ENCODE measurements at regions not wholly inside any gene's neighbourhood (a gene's known extent, or its start where the extent isn't known, plus 50 kb on each side); places are given as distances from the start of the nearest gene placed in this dataset.

GRCh38 chr16:61371881-61372280 lies 664.4 kb downstream of the CDH8 start:
- Histone ChIP-seq H3K4me1 (ENCODE audit: control insufficient read depth, insufficient read depth, low read length) (no peaks in the 10 kb centered on the region), H3K36me3 (ENCODE audit: control insufficient read depth, insufficient read depth, low read length) (no peaks in the 10 kb centered on the region), H3K9me3 (ENCODE audit: control insufficient read depth, insufficient read depth, low read depth, low read length) (no peaks in the 10 kb centered on the region), H3K27me3 (ENCODE audit: control insufficient read depth, insufficient read depth, low read length) (no peaks in the 10 kb centered on the region), H3K27ac (ENCODE audit: low read length) (no peak overlapping the region), H3K4me3 (ENCODE audit: low read depth in 2 of 2, low read length in 2 of 2) (no peak overlapping the region)
- in situ Hi-C loops (cut with HindIII; ENCODE audit: low pct_unique_long_range_greater_than_20kb, low sequenced_read_pairs) (no loop called here), intact Hi-C loops (cut with micrococcal nuclease; ENCODE audit: unreplicated experiment) (no loop called here)
- ChIA-PET POLR2A (no interaction called here), CTCF (no interaction called here)
- ATAC-seq (no peak), DNase-seq (ENCODE audit: low read depth, low spot score) (no peak)
- no TSS peak for BruUV-seq (replicated peaks)
- TF ChIP-seq SIN3A (IDR thresholded peaks at IDR 0.05; ENCODE audit: borderline replicate concordance, insufficient read depth, low read depth, low read length) (no peak), POLR2AphosphoS5 (IDR thresholded peaks at IDR 0.05; ENCODE audit: low read depth, low read length) (no peak), CTCF (IDR thresholded peaks at IDR 0.05) (no peak), REST (IDR thresholded peaks at IDR 0.05; ENCODE audit: insufficient read depth in 1 of 2, low read depth in 2 of 2, low read length in 1 of 2) (no peak)

GRCh38 chr16:61371388-61371787 lies 664.9 kb downstream of the CDH8 start:
- DNase-seq (ENCODE audit: low read depth, low spot score) (no peak), ATAC-seq (no peak)
- Histone ChIP-seq H3K4me3 (ENCODE audit: low read depth in 2 of 2, low read length in 2 of 2) (no peak overlapping the region), H3K27me3 (ENCODE audit: control insufficient read depth, insufficient read depth, low read length) (no peaks in the 10 kb centered on the region), H3K4me1 (ENCODE audit: control insufficient read depth, insufficient read depth, low read length) (no peaks in the 10 kb centered on the region), H3K9me3 (ENCODE audit: control insufficient read depth, insufficient read depth, low read depth, low read length) (no peaks in the 10 kb centered on the region), H3K36me3 (ENCODE audit: control insufficient read depth, insufficient read depth, low read length) (no peaks in the 10 kb centered on the region), H3K27ac (ENCODE audit: low read length) (no peak overlapping the region)
- intact Hi-C loops (cut with micrococcal nuclease; ENCODE audit: unreplicated experiment) (no loop called here), in situ Hi-C loops (cut with HindIII; ENCODE audit: low pct_unique_long_range_greater_than_20kb, low sequenced_read_pairs) (no loop called here)
- TF ChIP-seq REST (IDR thresholded peaks at IDR 0.05; ENCODE audit: insufficient read depth in 1 of 2, low read depth in 2 of 2, low read length in 1 of 2): no peak
- no peak for TF ChIP-seq TCF7L2 (IDR thresholded peaks at IDR 0.05; ENCODE audit: low read depth, low read length)
- TF ChIP-seq POLR2AphosphoS5 (IDR thresholded peaks at IDR 0.05; ENCODE audit: low read depth, low read length): no peak
- no peak for TF ChIP-seq SIN3A (IDR thresholded peaks at IDR 0.05; ENCODE audit: borderline replicate concordance, insufficient read depth, low read depth, low read length)
- no TSS peak for BruUV-seq (replicated peaks)
- CTCF ChIA-PET: no interaction called here
- POLR2A ChIA-PET: no interaction called here

Measured in Panc1 (cell line).